ENCODE measurements at regions not wholly inside any gene's neighbourhood (a gene's known extent, or its start where the extent isn't known, plus 50 kb on each side); places are given as distances from the start of the nearest gene placed in this dataset.
"Not testable (repeated sequence)": the region's sequence is repeated elsewhere in the genome, so short reads cannot be mapped to it uniquely, and the experiment has no call there.

DNA sequence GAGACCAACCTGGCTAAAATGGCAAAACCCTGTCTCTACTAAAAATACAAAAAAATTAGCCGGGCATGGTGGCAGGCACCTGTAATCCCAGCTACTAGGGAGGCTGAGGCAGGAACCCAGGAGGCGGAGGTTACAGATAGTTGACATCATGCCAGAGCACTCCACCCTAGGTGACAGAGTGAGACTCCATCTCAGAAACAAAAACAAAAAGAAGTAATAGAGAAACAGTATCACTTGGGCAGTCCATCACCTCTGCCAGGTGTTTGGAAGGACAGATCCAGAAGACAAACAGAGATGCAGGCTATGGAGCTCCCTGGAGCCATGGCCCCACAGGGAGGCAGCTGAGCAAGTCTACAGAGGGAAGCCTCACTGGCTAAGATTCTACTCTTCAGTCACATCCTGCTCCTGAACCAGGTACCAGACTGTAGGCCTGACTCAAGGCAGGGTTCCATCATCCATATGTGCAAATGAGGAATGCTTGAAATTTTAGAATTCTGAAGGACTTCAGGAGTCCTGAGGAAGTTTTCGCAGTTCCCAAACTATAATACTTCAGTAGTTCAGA, 81.4 kb upstream of the CPEB2 start:
- Mint-ChIP-seq H3K27ac (no peak overlapping the region), H3K9me3 (no peaks in the 10 kb centered on the region), H3K27me3 (ENCODE audit: low read depth) (no peaks in the 10 kb centered on the region), H3K4me1 (ENCODE audit: low read depth) (no peaks in the 10 kb centered on the region), H3K4me3 (no peak overlapping the region), H3K36me3 (ENCODE audit: low read depth) (no peaks in the 10 kb centered on the region)
- DNase-seq (ENCODE audit: low spot score), result no peak

DNA sequence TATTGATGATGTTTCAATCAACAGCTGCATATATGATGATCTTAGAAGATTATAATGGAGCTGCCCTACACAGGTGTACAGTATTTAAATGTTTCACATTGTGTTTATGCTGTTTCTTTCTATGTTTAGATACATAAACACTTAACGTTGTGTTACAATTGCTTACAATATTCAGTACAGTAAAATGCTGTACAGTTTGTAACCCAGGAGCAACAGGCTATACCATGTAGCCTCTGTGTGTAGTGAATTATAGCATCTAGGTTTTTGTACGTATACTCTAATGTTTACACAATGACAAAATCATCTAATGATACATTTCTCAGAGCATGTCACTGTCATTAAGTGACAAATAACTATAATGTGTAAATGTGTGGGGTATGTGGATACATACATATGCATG, 80.5 kb upstream of the CPEB2 start:
- not testable (repeated sequence) for H3K9me3 Mint-ChIP-seq; H3K36me3 Mint-ChIP-seq (ENCODE audit: low read depth); DNase-seq (ENCODE audit: low spot score); H3K4me1 Mint-ChIP-seq (ENCODE audit: low read depth); H3K27ac Mint-ChIP-seq; H3K27me3 Mint-ChIP-seq (ENCODE audit: low read depth); H3K4me3 Mint-ChIP-seq

DNA sequence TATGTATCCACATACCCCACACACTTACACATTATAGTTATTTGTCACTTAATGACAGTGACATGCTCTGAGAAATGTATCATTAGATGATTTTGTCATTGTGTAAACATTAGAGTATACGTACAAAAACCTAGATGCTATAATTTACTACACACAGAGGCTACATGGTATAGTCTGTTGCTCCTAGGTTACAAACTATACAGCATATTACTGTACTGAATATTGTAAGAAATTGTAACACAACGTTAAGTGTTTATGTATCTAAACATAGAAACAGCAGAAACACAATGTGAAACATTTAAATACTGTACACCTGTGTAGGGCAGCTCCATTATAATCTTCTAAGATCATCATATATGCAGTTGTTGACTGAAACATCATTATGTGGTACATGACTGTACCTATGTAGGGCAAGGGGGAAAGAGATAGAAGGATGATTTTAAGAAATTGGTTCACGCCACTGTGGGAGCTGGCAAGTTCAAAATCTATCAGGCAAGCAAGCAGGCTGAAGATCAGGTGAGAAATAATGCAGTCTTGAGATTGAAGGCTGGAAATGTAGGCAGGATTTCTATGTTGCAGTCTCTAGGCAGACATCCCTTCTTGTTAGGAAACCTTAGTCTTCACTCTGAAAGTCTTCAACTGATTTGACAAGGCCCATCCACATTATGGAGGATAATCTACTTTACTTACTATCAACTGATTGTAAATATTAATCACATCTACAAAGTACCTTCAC, 78.0 kb upstream of the CPEB2 start:
- H3K27me3 Mint-ChIP-seq (ENCODE audit: low read depth), result no peaks in the 10 kb centered on the region
- no peaks in the 10 kb centered on the region for H3K4me1 Mint-ChIP-seq (ENCODE audit: low read depth)
- H3K27ac Mint-ChIP-seq, result peak overlapping the region; percentile 10
- H3K4me3 Mint-ChIP-seq, result no peak overlapping the region
- H3K9me3 Mint-ChIP-seq, result no peaks in the 10 kb centered on the region
- DNase-seq (ENCODE audit: low spot score), result no peak
- no peaks in the 10 kb centered on the region for H3K36me3 Mint-ChIP-seq (ENCODE audit: low read depth)

DNA sequence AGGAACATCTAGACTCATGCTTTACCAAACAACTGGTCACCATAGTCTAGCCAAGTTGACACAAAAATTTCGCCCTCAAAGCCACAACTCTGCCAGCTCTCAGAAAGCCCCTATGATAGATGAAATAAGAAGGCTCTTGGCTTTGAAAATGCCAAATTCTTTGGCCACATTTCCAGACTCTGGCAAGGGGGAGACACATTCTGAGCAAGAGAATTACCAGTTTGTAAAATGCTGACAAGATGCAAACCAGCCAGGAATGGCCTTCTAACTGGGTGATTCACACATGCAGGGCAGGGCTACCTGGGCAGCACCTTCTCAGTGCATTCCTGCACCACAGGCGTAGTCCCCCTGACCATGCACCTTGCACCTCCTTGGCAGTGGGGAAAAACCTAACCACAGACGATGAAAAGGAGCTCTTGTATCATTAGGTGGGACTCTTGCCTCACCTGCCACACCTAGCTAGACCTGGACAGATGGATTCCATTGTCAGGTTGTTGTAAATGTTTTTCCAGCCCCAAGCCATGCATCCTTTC, 77.4 kb upstream of the CPEB2 start:
- H3K4me1 Mint-ChIP-seq (ENCODE audit: low read depth), result no peaks in the 10 kb centered on the region

DNA sequence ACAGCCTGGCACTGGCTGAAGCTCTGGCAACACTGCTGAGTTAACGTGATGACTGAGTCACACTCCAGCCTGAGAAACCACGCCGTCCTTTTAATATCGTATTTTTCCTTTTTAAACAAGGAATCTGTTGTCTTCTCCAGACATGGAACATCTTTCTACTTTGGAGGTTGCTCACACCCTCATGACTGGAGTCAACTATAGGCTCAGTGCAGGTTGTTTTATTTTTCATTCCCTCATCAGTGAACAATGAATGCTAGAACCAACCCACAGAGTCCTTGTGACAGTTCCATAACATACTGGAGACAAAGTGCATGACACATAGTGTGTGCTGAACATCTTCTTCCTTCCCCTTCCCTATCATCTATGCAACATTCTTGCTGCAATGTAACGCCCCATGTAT, 76.8 kb upstream of the CPEB2 start:
- Mint-ChIP-seq H3K9me3 (no peaks in the 10 kb centered on the region), H3K4me1 (ENCODE audit: low read depth) (no peaks in the 10 kb centered on the region), H3K4me3 (no peak overlapping the region), H3K27me3 (ENCODE audit: low read depth) (no peaks in the 10 kb centered on the region), H3K36me3 (ENCODE audit: low read depth) (no peaks in the 10 kb centered on the region), H3K27ac (no peak overlapping the region)
- DNase-seq (ENCODE audit: low spot score), result no peak

More for the DNA sequence above, 77.4 kb upstream of the CPEB2 start:
- Mint-ChIP-seq H3K27me3 (ENCODE audit: low read depth) (no peaks in the 10 kb centered on the region), H3K36me3 (ENCODE audit: low read depth) (no peaks in the 10 kb centered on the region), H3K27ac (no peak overlapping the region), H3K4me3 (no peak overlapping the region), H3K9me3 (no peaks in the 10 kb centered on the region)
- DNase-seq (ENCODE audit: low spot score), result no peak

- no peak for DNase-seq (ENCODE audit: low spot score)
- Mint-ChIP-seq H3K9me3 (no peaks in the 10 kb centered on the region), H3K27ac (no peak overlapping the region), H3K4me3 (no peak overlapping the region), H3K36me3 (ENCODE audit: low read depth) (no peaks in the 10 kb centered on the region), H3K27me3 (ENCODE audit: low read depth) (no peaks in the 10 kb centered on the region), H3K4me1 (ENCODE audit: low read depth) (no peaks in the 10 kb centered on the region)
These were observed 75.9 kb upstream of the CPEB2 start for GRCh38 chr4:14926368-14926767.

DNA sequence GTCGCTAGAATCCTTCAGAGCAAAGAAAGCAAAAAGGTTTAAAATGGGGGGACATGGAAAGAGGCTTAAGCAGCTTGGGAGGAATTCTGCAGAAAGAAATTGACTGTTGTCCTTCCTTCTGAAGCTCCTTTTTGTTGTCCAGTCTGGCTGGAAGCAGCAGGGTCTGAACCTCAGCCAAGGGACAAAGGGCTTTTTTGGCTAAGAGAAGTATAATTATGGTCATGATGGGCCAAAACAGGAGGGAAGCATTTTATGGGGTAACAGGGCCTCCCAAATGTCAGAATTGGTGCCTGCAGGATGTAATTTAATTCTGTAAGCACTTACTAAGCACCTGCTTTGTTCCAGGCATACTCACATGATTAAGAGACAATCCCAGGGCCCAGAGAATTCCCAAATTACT, 74.2 kb upstream of the CPEB2 start:
- no peak overlapping the region for H3K4me3 Mint-ChIP-seq
- DNase-seq (ENCODE audit: low spot score), result no peak
- H3K9me3 Mint-ChIP-seq, result no peaks in the 10 kb centered on the region
- H3K4me1 Mint-ChIP-seq (ENCODE audit: low read depth), result no peaks in the 10 kb centered on the region
- H3K27me3 Mint-ChIP-seq (ENCODE audit: low read depth), result no peaks in the 10 kb centered on the region
- no peak overlapping the region for H3K27ac Mint-ChIP-seq
- H3K36me3 Mint-ChIP-seq (ENCODE audit: low read depth), result no peaks in the 10 kb centered on the region

DNA sequence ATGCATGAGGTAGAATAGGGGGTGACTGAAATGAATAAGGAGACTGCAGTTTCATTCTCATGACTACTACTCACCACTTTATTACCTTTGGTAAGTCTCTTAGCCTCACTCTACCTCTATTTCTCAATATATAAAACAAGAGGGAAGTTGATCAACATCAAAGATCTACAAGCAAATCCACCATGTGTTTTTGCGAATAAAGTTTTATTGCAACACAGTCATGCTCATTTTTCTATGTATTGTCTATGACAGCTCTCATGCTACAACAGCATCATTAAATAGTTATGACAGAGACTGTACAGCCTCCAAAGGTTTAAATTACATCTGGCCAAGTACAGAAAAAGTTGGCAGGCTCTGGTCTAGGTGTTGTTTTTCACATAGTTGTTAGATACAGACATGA, 72.6 kb upstream of the CPEB2 start:
- Mint-ChIP-seq H3K4me3 (no peak overlapping the region), H3K4me1 (ENCODE audit: low read depth) (no peaks in the 10 kb centered on the region), H3K9me3 (no peaks in the 10 kb centered on the region), H3K27me3 (ENCODE audit: low read depth) (no peaks in the 10 kb centered on the region), H3K36me3 (ENCODE audit: low read depth) (no peaks in the 10 kb centered on the region), H3K27ac (no peak overlapping the region)
- no peak for DNase-seq (ENCODE audit: low spot score)

DNA sequence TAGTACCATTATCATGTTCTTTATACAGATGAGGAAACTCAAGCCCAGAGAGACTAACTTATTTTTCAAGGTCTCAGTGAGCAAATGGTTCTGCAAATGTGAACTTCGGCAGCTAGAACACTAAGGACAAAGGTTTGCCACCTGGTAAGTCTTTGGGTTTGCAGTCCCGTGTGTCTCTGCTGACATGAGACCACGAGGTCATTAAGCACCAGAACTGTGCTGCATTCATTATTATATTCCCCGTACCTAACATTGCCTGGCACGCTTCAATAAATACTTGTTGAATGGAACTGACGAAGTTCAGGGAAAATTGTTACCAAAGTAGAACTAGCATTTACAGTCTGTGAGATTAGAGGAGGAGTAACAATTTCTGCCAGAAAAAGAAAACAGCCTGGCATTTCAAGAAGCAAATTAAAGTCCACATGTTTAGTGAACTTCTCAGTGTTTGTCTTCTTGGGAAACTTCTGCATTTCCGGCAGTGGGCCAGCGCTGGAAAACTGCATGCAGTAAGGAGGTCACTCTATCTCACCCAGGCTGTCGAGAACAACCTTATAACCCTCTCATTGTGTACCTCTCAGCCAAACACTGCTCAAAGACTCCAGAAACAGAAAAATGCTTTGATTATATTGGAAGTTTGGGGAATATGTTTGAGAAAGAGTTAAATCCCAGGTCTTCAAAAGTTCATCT, 67.4 kb upstream of the CPEB2 start:
- Mint-ChIP-seq H3K27me3 (ENCODE audit: low read depth) (peaks cover 4% of the 10 kb centered on the region), H3K27ac (no peak overlapping the region), H3K4me3 (no peak overlapping the region), H3K9me3 (no peaks in the 10 kb centered on the region), H3K36me3 (ENCODE audit: low read depth) (no peaks in the 10 kb centered on the region), H3K4me1 (ENCODE audit: low read depth) (no peaks in the 10 kb centered on the region)
- DNase-seq (ENCODE audit: low spot score), result no peak

GRCh38 chr4:14943749-14944148, 58.5 kb upstream of the CPEB2 start:
- Mint-ChIP-seq H3K27ac (no peak overlapping the region), H3K4me1 (ENCODE audit: low read depth) (no peaks in the 10 kb centered on the region), H3K4me3 (no peak overlapping the region), H3K27me3 (ENCODE audit: low read depth) (no peaks in the 10 kb centered on the region), H3K36me3 (ENCODE audit: low read depth) (no peaks in the 10 kb centered on the region), H3K9me3 (no peaks in the 10 kb centered on the region)
- no peak for DNase-seq (ENCODE audit: low spot score)

DNA sequence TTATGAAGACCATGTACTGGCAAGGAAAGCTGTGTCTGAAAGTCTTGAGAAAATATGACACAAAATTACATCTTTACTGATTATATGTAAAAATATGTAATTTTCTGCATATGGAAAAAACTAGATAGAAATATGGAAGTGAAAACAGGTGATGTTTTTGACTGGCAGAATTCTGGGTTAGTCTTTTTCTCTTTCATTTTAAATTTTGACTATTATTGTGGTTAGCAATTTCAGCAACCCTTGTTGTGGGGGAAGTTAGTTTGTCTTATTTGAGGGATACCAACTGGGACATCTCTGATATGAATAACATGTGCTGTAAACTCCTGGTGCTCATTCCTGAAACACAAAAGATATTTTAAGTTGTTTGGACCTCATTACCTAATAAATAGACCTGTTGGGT, 49.9 kb upstream of the CPEB2 start:
- DNase-seq (ENCODE audit: low spot score), result no peak
- Mint-ChIP-seq H3K4me1 (ENCODE audit: low read depth) (no peaks in the 10 kb centered on the region), H3K27me3 (ENCODE audit: low read depth) (peaks cover 3% of the 10 kb centered on the region), H3K36me3 (ENCODE audit: low read depth) (no peaks in the 10 kb centered on the region), H3K9me3 (no peaks in the 10 kb centered on the region), H3K4me3 (no peak overlapping the region), H3K27ac (no peak overlapping the region)
